ELF-1 (cell line): ENCODE measurements at regions not wholly inside any gene's neighbourhood (a gene's known extent, or its start where the extent isn't known, plus 50 kb on each side); places are given as distances from the start of the nearest gene placed in this dataset.

ENCODE experiments used
- DNase-seq: peaks from one replicate; pipeline ENCODE4 v3.0.0-alpha.2; 2016; ENCODE audit warnings: low read depth, low spot score

GRCh38 chr2:43107679-43108078 lies 118.7 kb downstream of the ZFP36L2 start:
- DNase-seq = no peak

GRCh38 chr2:43106559-43107527 lies 119.6 kb downstream of the ZFP36L2 start:
- peak; percentile 91 for DNase-seq

- DNase-seq = no peak
Measured at GRCh38 chr2:43105586-43106558, 120.5 kb downstream of the ZFP36L2 start.

GRCh38 chr2:43104763-43105162 lies 121.6 kb downstream of the ZFP36L2 start:
- DNase-seq = no peak

GRCh38 chr2:43104106-43104505 lies 122.3 kb downstream of the ZFP36L2 start:
- no peak for DNase-seq

- no peak for DNase-seq
Measured at GRCh38 chr2:43103093-43103404, 123.4 kb downstream of the ZFP36L2 start.

GRCh38 chr2:43102366-43103092 lies 123.9 kb downstream of the ZFP36L2 start:
- no peak for DNase-seq

GRCh38 chr2:43101751-43102150 lies 124.7 kb downstream of the ZFP36L2 start:
- no peak for DNase-seq

- DNase-seq = peak; percentile 84
Measured at GRCh38 chr2:43100883-43101662, 125.3 kb downstream of the ZFP36L2 start.

- no peak for DNase-seq
Measured at GRCh38 chr2:43100362-43100882, 126.0 kb downstream of the ZFP36L2 start.

- DNase-seq = no peak
Measured at GRCh38 chr2:43099797-43100196, 126.6 kb downstream of the ZFP36L2 start.

GRCh38 chr2:43098539-43098938 lies 127.9 kb downstream of the ZFP36L2 start:
- no peak for DNase-seq

GRCh38 chr2:43097644-43098408 lies 128.6 kb downstream of the ZFP36L2 start:
- no peak for DNase-seq

- DNase-seq = no peak
Measured at GRCh38 chr2:43095533-43096295, 130.7 kb downstream of the ZFP36L2 start.

- peak; percentile 60 for DNase-seq
Measured at GRCh38 chr2:43092520-43093179, 133.8 kb downstream of the ZFP36L2 start.

- DNase-seq = no peak
Measured at GRCh38 chr2:43090317-43090716, 136.1 kb downstream of the ZFP36L2 start.

- DNase-seq = peak; percentile 62
Measured at GRCh38 chr2:43088143-43089073, 138.0 kb downstream of the ZFP36L2 start.
